ENCODE measurements at regions not wholly inside any gene's neighbourhood (a gene's known extent, or its start where the extent isn't known, plus 50 kb on each side); places are given as distances from the start of the nearest gene placed in this dataset.
A peak's percentile ranks its signal among the peaks of the same experiment; 100 is the strongest.

DNA sequence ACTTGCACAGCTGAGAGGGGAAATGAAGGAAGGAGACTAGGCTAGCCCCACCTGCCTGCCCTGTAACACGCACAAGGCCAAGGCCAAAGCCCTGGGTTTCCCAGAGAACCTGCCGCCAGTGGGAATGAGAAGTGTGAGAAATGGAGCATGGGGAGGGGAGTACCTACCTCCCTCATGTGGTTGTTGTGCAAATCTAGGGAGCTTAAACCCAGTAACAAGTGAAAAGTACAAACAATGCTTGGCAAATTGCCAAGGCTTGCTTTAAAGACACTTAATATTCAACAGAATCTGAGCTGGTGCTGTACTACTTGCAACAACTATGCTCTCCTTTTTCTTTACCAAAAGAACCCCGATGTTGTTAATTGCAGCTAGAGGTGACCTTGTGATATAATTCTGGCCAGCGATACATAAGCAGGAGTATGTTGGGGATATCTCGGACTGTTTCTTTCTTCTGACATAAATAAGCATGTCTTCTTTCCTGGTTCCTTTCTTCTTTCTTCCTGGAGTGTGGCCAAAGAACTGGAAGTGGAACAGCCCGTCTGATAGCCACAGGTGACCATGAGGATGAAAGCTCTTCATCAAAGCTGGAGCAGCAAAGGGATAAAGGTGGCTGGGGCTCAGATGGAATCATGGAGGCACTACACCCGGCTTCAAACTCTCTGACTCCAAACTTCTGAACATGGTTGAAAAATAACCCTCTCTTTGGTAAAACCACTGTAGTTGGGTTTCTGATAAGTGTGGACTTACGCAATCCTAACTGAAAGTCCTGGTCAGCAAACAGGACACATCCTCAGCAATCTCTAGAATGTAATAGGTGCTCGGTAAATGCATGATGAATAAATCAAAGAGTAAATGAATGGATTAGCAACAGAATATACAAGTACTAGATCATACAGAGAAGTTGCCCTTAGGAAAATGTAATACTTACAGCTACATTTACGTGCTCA is 207.9 kb downstream of the NUAK1 start:
- no peak for ATAC-seq (ENCODE audit: low read depth in 2 of 2)
- Mint-ChIP-seq H3K27ac (no peak overlapping the region), H3K36me3 (peaks cover 0 to 5% of the 10 kb centered on the region in 2 donors), H3K27me3 (peaks cover 0 to 14% (median 13%) of the 10 kb centered on the region in 3 donors), H3K4me3 (no peak overlapping the region), H3K9me3 (peaks cover 0 to 10% (median 4%) of the 10 kb centered on the region in 7 donors), H3K4me1 (no peaks in the 10 kb centered on the region)
- DNase-seq, result no peak

DNA sequence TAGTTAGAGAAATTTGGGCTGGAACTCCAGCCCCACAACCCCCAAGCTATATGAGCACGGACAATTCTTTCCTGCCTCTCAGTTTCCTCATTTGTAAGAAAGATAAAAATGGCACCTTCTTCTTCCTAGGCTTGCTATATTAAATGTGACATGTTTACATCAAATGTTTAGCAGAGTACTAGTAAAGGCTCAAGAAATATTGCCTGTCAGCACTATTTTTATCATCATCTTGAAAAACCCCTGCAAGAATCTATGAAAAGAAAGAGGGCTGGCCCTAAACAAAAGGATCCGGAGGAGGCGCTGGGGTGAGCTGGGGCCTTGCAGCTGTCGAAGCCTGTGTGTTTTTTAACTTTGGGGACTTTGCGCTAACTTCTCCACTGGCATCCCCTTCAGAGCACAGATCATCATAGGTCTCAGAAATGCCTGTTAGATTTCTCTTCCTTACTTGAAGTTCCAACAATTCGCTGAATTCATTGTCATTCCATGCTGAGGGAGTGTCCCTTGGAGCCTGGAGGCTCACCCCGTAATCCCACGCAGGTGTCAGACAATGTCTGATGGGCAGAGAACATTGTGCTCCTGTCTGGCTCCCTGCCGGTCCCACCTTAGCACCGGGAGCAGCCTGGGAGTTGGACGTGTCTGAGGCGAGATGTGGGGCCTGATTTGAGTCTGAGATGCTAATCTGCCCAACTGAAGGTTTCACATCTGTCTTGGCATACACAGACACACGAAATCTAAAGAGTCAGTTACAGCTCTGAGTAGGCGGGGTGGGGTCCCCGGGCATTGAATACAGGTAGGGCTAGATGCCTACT is 206.8 kb downstream of the NUAK1 start:
- H3K27me3 Mint-ChIP-seq, result peaks cover 0 to 14% (median 13%) of the 10 kb centered on the region in 3 donors
- H3K4me1 Mint-ChIP-seq, result no peaks in the 10 kb centered on the region
- no peak overlapping the region for H3K4me3 Mint-ChIP-seq
- ATAC-seq (ENCODE audit: low read depth in 2 of 2) (no peak), DNase-seq (no peak)
- no peak overlapping the region for H3K27ac Mint-ChIP-seq
- peaks cover 0 to 5% of the 10 kb centered on the region in 2 donors for H3K36me3 Mint-ChIP-seq
- peaks cover 0 to 10% (median 4%) of the 10 kb centered on the region in 7 donors for H3K9me3 Mint-ChIP-seq

DNA sequence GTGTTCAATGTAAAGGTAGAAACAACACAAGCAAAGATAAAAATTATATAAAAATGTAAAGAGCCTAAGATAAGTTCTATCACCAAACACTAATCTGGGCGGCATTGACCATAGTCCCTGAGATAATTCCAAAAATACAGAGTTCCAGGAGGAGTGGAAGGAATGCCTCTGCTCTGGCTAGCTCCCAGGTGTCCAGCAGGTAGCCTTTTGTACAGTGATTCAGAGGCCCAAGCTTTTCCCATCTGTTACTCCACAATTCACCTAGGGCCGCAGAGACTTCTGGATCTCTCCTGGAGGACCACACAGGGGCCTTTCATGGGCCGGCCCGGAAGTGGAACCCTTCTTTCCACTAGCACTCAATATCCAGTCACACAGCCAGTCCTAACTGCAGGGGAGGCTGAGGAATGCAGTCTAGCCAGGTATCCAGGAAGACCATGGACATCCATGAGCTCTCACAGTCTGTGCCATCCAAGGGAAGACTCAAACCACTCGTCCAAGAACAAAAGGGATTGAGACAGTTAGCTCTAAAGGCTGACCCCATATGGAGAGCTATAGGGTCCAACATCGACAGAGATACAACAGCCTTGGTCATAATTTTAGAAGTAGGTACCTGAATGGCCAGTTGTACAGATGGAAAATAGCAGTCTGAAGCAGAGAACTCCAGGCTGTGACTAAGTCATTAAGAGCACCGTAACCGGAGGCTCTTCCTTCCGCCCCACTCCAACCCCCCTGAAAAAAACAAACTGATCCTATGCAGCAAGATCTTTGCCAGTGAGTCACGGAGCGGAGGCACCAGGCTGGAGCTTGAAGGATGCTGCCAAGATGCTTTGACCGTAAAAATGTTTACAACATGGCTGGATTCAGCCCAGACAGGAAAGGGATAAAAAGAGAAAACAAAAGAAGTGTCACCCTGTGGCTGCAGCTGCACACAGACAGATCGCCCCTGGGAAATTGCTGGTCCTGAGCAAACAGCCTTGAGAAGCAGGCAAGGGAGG is 204.8 kb downstream of the NUAK1 start:
- Mint-ChIP-seq H3K27me3 (peaks cover 0 to 13% (median 6%) of the 10 kb centered on the region in 3 donors), H3K9me3 (peaks cover 0 to 1% (median 0%) of the 10 kb centered on the region in 7 donors), H3K4me3 (no peak overlapping the region), H3K27ac (no peak overlapping the region), H3K36me3 (no peaks in the 10 kb centered on the region), H3K4me1 (no peaks in the 10 kb centered on the region)
- ATAC-seq (ENCODE audit: low read depth in 2 of 2), result no peak
- DNase-seq, result no peak

DNA sequence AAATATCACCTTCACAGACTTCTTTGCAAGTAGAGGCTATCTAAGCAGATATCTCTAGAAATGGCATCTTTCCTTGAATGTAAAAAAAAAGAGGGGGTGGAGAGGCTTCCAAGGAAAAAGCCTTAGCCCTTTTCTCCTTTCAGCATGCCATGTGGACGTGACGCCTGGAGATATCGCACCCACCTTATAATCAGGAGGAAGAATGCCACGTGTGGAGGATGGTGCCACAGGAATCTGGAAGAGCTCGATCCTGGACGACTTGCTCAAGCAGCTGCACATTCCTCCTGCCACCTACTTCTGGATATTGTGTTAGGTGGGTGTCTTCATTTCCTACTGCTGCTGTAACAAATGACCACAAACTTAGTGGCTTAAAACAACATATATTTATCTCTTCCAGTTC is 203.6 kb downstream of the NUAK1 start:
- ATAC-seq (ENCODE audit: low read depth in 2 of 2) (no peak), DNase-seq (no peak)
- Mint-ChIP-seq H3K4me1 (no peaks in the 10 kb centered on the region), H3K4me3 (no peak overlapping the region), H3K9me3 (peaks cover 0 to 1% (median 0%) of the 10 kb centered on the region in 7 donors), H3K36me3 (no peaks in the 10 kb centered on the region), H3K27me3 (peaks cover 0 to 13% (median 4%) of the 10 kb centered on the region in 3 donors), H3K27ac (no peak overlapping the region)

GRCh38 chr12:105935981-105936380 is 202.8 kb downstream of the NUAK1 start:
- Mint-ChIP-seq H3K4me1 (no peaks in the 10 kb centered on the region), H3K36me3 (no peaks in the 10 kb centered on the region), H3K27me3 (peaks cover 0 to 13% (median 4%) of the 10 kb centered on the region in 3 donors), H3K9me3 (peaks cover 0 to 4% (median 0%) of the 10 kb centered on the region in 7 donors), H3K27ac (no peak overlapping the region), H3K4me3 (no peak overlapping the region)
- ATAC-seq (ENCODE audit: low read depth in 2 of 2) (no peak), DNase-seq (no peak)

- no peaks in the 10 kb centered on the region for H3K36me3 Mint-ChIP-seq
Measured at GRCh38 chr12:105936496-105936895, 202.3 kb downstream of the NUAK1 start.

GRCh38 chr12:105937009-105937408 is 201.7 kb downstream of the NUAK1 start:
- peaks cover 0 to 13% (median 4%) of the 10 kb centered on the region in 3 donors for H3K27me3 Mint-ChIP-seq
- H3K27ac Mint-ChIP-seq, result no peak overlapping the region

More at GRCh38 chr12:105936496-105936895, 202.3 kb downstream of the NUAK1 start:
- no peak for ATAC-seq (ENCODE audit: low read depth in 2 of 2)
- H3K9me3 Mint-ChIP-seq, result peaks cover 0 to 4% (median 0%) of the 10 kb centered on the region in 7 donors
- H3K27me3 Mint-ChIP-seq, result peaks cover 0 to 13% (median 4%) of the 10 kb centered on the region in 3 donors
- no peak overlapping the region for H3K4me3 Mint-ChIP-seq
- no peaks in the 10 kb centered on the region for H3K4me1 Mint-ChIP-seq
- no peak overlapping the region for H3K27ac Mint-ChIP-seq
- no peak for DNase-seq

GRCh38 chr12:105939181-105939721 is 199.5 kb downstream of the NUAK1 start:
- no peak for DNase-seq
- H3K27ac Mint-ChIP-seq, result no peak overlapping the region
- H3K4me1 Mint-ChIP-seq, result no peaks in the 10 kb centered on the region
- H3K9me3 Mint-ChIP-seq, result peaks cover 0 to 13% (median 8%) of the 10 kb centered on the region in 7 donors
- no peaks in the 10 kb centered on the region for H3K36me3 Mint-ChIP-seq
- peaks cover 0 to 7% (median 4%) of the 10 kb centered on the region in 3 donors for H3K27me3 Mint-ChIP-seq
- no peak overlapping the region for H3K4me3 Mint-ChIP-seq
- no peak for ATAC-seq (ENCODE audit: low read depth in 2 of 2)

More at GRCh38 chr12:105937009-105937408, 201.7 kb downstream of the NUAK1 start:
- DNase-seq (no peak), ATAC-seq (ENCODE audit: low read depth in 2 of 2) (no peak)
- H3K9me3 Mint-ChIP-seq, result peaks cover 0 to 4% (median 0%) of the 10 kb centered on the region in 7 donors
- no peak overlapping the region for H3K4me3 Mint-ChIP-seq
- no peaks in the 10 kb centered on the region for H3K4me1 Mint-ChIP-seq
- H3K36me3 Mint-ChIP-seq, result no peaks in the 10 kb centered on the region

DNA sequence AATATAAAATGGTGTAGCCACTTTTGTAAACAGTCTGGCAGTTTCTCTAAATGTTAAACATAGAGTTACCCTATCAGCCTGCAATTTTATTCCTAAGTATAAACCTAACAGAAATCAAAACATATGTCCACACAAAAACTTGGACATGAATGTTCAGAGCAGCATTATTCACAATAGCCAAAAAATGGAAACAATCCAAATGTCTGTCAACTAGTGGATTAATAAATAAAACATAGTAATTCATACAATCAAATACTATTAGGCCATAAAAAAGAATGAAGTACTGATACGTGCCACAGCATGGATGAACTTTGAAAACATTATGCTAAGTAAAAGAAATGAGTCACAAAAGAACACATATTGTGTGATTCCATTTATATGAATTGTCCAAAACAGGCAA is 196.5 kb downstream of the NUAK1 start:
- Mint-ChIP-seq H3K27ac (no peak overlapping the region), H3K36me3 (no peaks in the 10 kb centered on the region), H3K4me3 (no peak overlapping the region), H3K27me3 (no peaks in the 10 kb centered on the region), H3K9me3 (peaks cover 0 to 23% (median 10%) of the 10 kb centered on the region in 7 donors), H3K4me1 (no peaks in the 10 kb centered on the region)
- DNase-seq (no peak), ATAC-seq (ENCODE audit: low read depth in 2 of 2) (no peak)

DNA sequence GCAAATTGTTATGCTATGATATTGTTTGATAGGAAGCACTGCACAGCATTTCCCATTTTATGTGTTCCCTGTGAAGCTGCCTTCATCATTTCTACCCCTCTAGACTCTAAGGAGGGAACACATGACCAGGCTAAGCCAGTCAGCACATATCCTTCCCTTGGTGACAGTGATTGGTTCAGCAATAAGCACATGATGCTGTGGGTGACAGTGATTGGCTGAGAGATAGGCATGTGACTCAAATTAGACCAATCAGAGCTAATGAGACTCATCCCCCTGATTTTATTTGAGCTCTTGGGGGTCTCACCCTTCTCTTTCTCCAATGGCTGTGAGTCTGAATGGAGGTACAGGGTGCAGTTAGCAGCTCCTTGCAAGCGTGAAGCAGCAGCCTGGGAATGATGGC is 195.2 kb downstream of the NUAK1 start:
- Mint-ChIP-seq H3K36me3 (no peaks in the 10 kb centered on the region), H3K27me3 (no peaks in the 10 kb centered on the region), H3K4me1 (no peaks in the 10 kb centered on the region), H3K27ac (peak overlapping the region in 1 of 6 donors; percentile 65), H3K4me3 (no peak overlapping the region), H3K9me3 (peaks cover 0 to 23% (median 10%) of the 10 kb centered on the region in 7 donors)
- DNase-seq (no peak), ATAC-seq (ENCODE audit: low read depth in 2 of 2) (no peak)

GRCh38 chr12:105944628-105945027 is 194.1 kb downstream of the NUAK1 start:
- Mint-ChIP-seq H3K27ac (no peak overlapping the region), H3K4me3 (no peak overlapping the region), H3K9me3 (peaks cover 0 to 34% (median 10%) of the 10 kb centered on the region in 7 donors), H3K27me3 (peaks cover 0 to 5% (median 0%) of the 10 kb centered on the region in 3 donors), H3K4me1 (no peaks in the 10 kb centered on the region), H3K36me3 (no peaks in the 10 kb centered on the region)
- no peak for ATAC-seq (ENCODE audit: low read depth in 2 of 2)
- no peak for DNase-seq

DNA sequence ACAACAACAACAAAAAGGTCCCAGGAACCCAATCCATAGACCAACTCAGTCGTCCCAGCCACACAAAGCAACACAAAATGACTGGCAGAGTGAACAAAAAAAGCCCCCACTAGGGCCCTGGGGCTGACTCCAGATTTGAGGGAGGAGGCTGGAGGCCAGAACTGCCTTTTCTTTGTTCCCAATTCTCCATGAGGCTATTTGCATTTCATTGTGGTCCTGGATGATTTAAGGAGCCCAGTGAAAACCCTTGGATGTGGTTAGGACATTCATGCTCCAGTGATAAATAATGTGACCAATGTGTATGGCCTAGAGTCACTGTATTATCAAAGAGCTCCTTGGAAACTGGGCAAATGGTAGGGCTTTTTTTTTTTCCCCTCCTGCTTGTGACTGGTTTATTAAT is 192.9 kb downstream of the NUAK1 start:
- H3K27me3 Mint-ChIP-seq, result peaks cover 0 to 5% (median 0%) of the 10 kb centered on the region in 3 donors
- H3K27ac Mint-ChIP-seq, result no peak overlapping the region
- ATAC-seq (ENCODE audit: low read depth in 2 of 2), result no peak
- H3K9me3 Mint-ChIP-seq, result peaks cover 0 to 34% (median 10%) of the 10 kb centered on the region in 7 donors
- no peak for DNase-seq
- no peaks in the 10 kb centered on the region for H3K4me1 Mint-ChIP-seq
- no peaks in the 10 kb centered on the region for H3K36me3 Mint-ChIP-seq
- H3K4me3 Mint-ChIP-seq, result no peak overlapping the region
